Activated CD8-positive, alpha-beta T cell treated with anti-CD3 and anti-CD28 coated beads for 36 hours (primary cell): ENCODE measurements at regions not wholly inside any gene's neighbourhood (a gene's known extent, or its start where the extent isn't known, plus 50 kb on each side); places are given as distances from the start of the nearest gene placed in this dataset.

Experiments used
- ATAC-seq: fragments of 200-7000 bp; cut with Tn5 transposase; one replicate; pipeline ENCODE4 v1.10.0; 2021; ENCODE audit warnings: mild to moderate bottlenecking, moderate library complexity
- CTCF ChIA-PET: fragments of 350-600 bp; sonication (Branson Sonifier 250); formaldehyde crosslinking; loops from one replicate; lab custom pipeline; 2021; ENCODE audit warnings: antibody characterized with exemption; lab: Charles Lee
- POLR2A ChIA-PET: fragments of 350-600 bp; sonication (Branson Sonifier 250); formaldehyde crosslinking; loops from one replicate; lab custom pipeline; 2021; ENCODE audit warnings: antibody characterized with exemption; lab: Charles Lee
- DNase-seq: peaks from one replicate; pipeline ENCODE4 v3.0.0-alpha.2; 2020
- H3K27ac Mint-ChIP-seq: one replicate; pipeline ENCODE4 v1.8.0; 2021; ENCODE audit warnings: mild to moderate bottlenecking, mixed read lengths
- H3K27me3 Mint-ChIP-seq: one replicate; pipeline ENCODE4 v1.8.0; 2021; ENCODE audit warnings: mixed read lengths
- H3K36me3 Mint-ChIP-seq: one replicate; pipeline ENCODE4 v1.8.0; 2021; ENCODE audit warnings: low read depth, mixed read lengths
- H3K4me1 Mint-ChIP-seq: one replicate; pipeline ENCODE4 v1.8.0; 2021; ENCODE audit warnings: low read depth, mixed read lengths
- H3K4me3 Mint-ChIP-seq: one replicate; pipeline ENCODE4 v1.8.0; 2021; ENCODE audit warnings: mild to moderate bottlenecking, moderate library complexity, mixed read lengths
- H3K9me3 Mint-ChIP-seq: one replicate; pipeline ENCODE4 v1.8.0; 2021; ENCODE audit warnings: mixed read lengths
- CTCF ChIP-seq: fragments of 200-600 bp; IDR thresholded peaks from one replicate; pipeline ENCODE4 v1.8.0; 2022; ENCODE audit warnings: antibody characterized with exemption, mild to moderate bottlenecking
- intact Hi-C: fragments of 100-400 bp; cut with micrococcal nuclease; formaldehyde crosslinking; loops from one replicate; pipeline ENCODE4 v1.10.0; 2022

GRCh38 chr4:100118181-100118580, 72.1 kb downstream of the DDIT4L start:
- no peak overlapping the region for H3K27ac Mint-ChIP-seq
- intact Hi-C loops, result no loop called here
- no peak overlapping the region for H3K4me3 Mint-ChIP-seq
- peaks cover 6% of the 10 kb centered on the region for H3K4me1 Mint-ChIP-seq
- ChIA-PET CTCF (interaction anchor here (1.1 kb wide), 2 partner anchors 23 to 122 kb away, joined by 3 read pairs; no protein-coding TSS in a partner anchor), POLR2A (no interaction called here)
- no peak for TF ChIP-seq CTCF
- H3K9me3 Mint-ChIP-seq, result no peaks in the 10 kb centered on the region
- H3K27me3 Mint-ChIP-seq, result peaks cover 6% of the 10 kb centered on the region
- H3K36me3 Mint-ChIP-seq, result no peaks in the 10 kb centered on the region
- DNase-seq (no peak), ATAC-seq (no peak)

GRCh38 chr4:100117750-100118149, 72.5 kb downstream of the DDIT4L start:
- intact Hi-C loops, result no loop called here
- no peak for DNase-seq
- POLR2A ChIA-PET, result no interaction called here
- no peak for TF ChIP-seq CTCF
- Mint-ChIP-seq H3K27ac (no peak overlapping the region), H3K4me1 (peaks cover 8% of the 10 kb centered on the region), H3K9me3 (no peaks in the 10 kb centered on the region), H3K36me3 (no peaks in the 10 kb centered on the region), H3K4me3 (no peak overlapping the region), H3K27me3 (peaks cover 6% of the 10 kb centered on the region)
- CTCF ChIA-PET, result interaction anchor here (1.1 kb wide), 2 partner anchors 23 to 122 kb away, joined by 3 read pairs; no protein-coding TSS in a partner anchor
- ATAC-seq, result no peak

GRCh38 chr4:100114909-100115308, 75.4 kb downstream of the DDIT4L start:
- peaks cover 2% of the 10 kb centered on the region for H3K27me3 Mint-ChIP-seq
- ATAC-seq (no peak), DNase-seq (no peak)
- TF ChIP-seq CTCF, result no peak
- ChIA-PET CTCF (interaction anchor here (0.7 kb wide), 1 partner anchor 19 kb away, joined by 3 read pairs; no protein-coding TSS in a partner anchor), POLR2A (no interaction called here)
- no peak overlapping the region for H3K4me3 Mint-ChIP-seq
- H3K9me3 Mint-ChIP-seq, result no peaks in the 10 kb centered on the region
- no peaks in the 10 kb centered on the region for H3K36me3 Mint-ChIP-seq
- intact Hi-C loops, result no loop called here
- peaks cover 8% of the 10 kb centered on the region for H3K4me1 Mint-ChIP-seq
- no peak overlapping the region for H3K27ac Mint-ChIP-seq

- no peak for ATAC-seq
- ChIA-PET POLR2A (no interaction called here), CTCF (interaction anchor here (0.9 kb wide), 1 partner anchor 21 kb away, joined by 3 read pairs; no protein-coding TSS in a partner anchor)
- DNase-seq, result no peak
- intact Hi-C loops, result no loop called here
- Mint-ChIP-seq H3K27me3 (no peaks in the 10 kb centered on the region), H3K4me3 (no peak overlapping the region), H3K36me3 (no peaks in the 10 kb centered on the region), H3K27ac (no peak overlapping the region), H3K9me3 (no peaks in the 10 kb centered on the region), H3K4me1 (peaks cover 9% of the 10 kb centered on the region)
- no peak for TF ChIP-seq CTCF
These were observed 76.5 kb downstream of the DDIT4L start for GRCh38 chr4:100113732-100114131.

GRCh38 chr4:100113096-100113495, 77.2 kb downstream of the DDIT4L start:
- H3K27me3 Mint-ChIP-seq, result no peaks in the 10 kb centered on the region
- no peak for ATAC-seq
- H3K4me1 Mint-ChIP-seq, result peaks cover 9% of the 10 kb centered on the region
- ChIA-PET POLR2A (interaction anchor here (0.9 to 1.2 kb wide), 2 partner anchors 8 to 15 kb away, joined by 3 read pairs; no protein-coding TSS in a partner anchor), CTCF (interaction anchor here (0.9 kb wide), 1 partner anchor 20 kb away, joined by 3 read pairs; no protein-coding TSS in a partner anchor)
- TF ChIP-seq CTCF, result no peak
- H3K36me3 Mint-ChIP-seq, result no peaks in the 10 kb centered on the region
- intact Hi-C loops, result no loop called here
- H3K27ac Mint-ChIP-seq, result no peak overlapping the region
- no peak for DNase-seq
- H3K9me3 Mint-ChIP-seq, result no peaks in the 10 kb centered on the region
- H3K4me3 Mint-ChIP-seq, result no peak overlapping the region
